Fibroblast of villous mesenchyme (primary cell): ENCODE measurements at regions not wholly inside any gene's neighbourhood (a gene's known extent, or its start where the extent isn't known, plus 50 kb on each side); places are given as distances from the start of the nearest gene placed in this dataset.

Experiments used
- DNase-seq: peaks from one replicate; pipeline ENCODE4 v3.0.0-alpha.2; 2010; ENCODE audit warnings: low read depth
- H3K4me3 ChIP-seq: 2 replicates; pipeline ENCODE4 v1.5.1; 2011; ENCODE audit warnings: low read depth, mild to moderate bottlenecking, low read length
- CTCF ChIP-seq: IDR thresholded peaks from 2 replicates; pipeline ENCODE4 v1.5.1; 2012; ENCODE audit warnings: low read depth, mild to moderate bottlenecking, low read length; ENCODE audit not compliant: insufficient read depth

GRCh38 chr2:37469126-37469525 is 124.7 kb downstream of the QPCT start:
- no peak overlapping the region for H3K4me3 ChIP-seq
- TF ChIP-seq CTCF: no peak
- DNase-seq: no peak

- H3K4me3 ChIP-seq: no peak overlapping the region
- no peak for TF ChIP-seq CTCF
- no peak for DNase-seq
These were observed 126.7 kb downstream of the QPCT start for GRCh38 chr2:37471104-37471503.

GRCh38 chr2:37471994-37472393 is 127.6 kb downstream of the QPCT start:
- H3K4me3 ChIP-seq: no peak overlapping the region
- TF ChIP-seq CTCF: no peak
- DNase-seq: peak; percentile 68

GRCh38 chr2:37472959-37473358 is 128.5 kb downstream of the QPCT start:
- no peak for TF ChIP-seq CTCF
- peak; percentile 36 for DNase-seq
- no peak overlapping the region for H3K4me3 ChIP-seq

- no peak for TF ChIP-seq CTCF
- H3K4me3 ChIP-seq: no peak overlapping the region
- DNase-seq: no peak
These were observed 132.0 kb downstream of the QPCT start for GRCh38 chr2:37476411-37476810.

- no peak for DNase-seq
- no peak for TF ChIP-seq CTCF
- no peak overlapping the region for H3K4me3 ChIP-seq
These were observed 133.5 kb downstream of the QPCT start for GRCh38 chr2:37477921-37478320.

GRCh38 chr2:37481244-37481643 is 136.8 kb downstream of the QPCT start:
- no peak overlapping the region for H3K4me3 ChIP-seq
- no peak for DNase-seq
- TF ChIP-seq CTCF: no peak
